T-cell (primary cell): ENCODE measurements at regions not wholly inside any gene's neighbourhood (a gene's known extent, or its start where the extent isn't known, plus 50 kb on each side); places are given as distances from the start of the nearest gene placed in this dataset.

Source experiments
- ATAC-seq, 4 experiments: fragments of 200-7000 bp in 3 of 4; fragments of 150-1000 bp in 1 of 4; cut with Tn5 transposase; replicated peaks in 1 of 4; 1 replicate in 3 of 4; 2 replicates in 1 of 4; pipeline ENCODE4 v1.10.0; 2021; ENCODE audit warnings: moderate library complexity in 3 of 4, mild to moderate bottlenecking in 2 of 4, moderate number of reproducible peaks in 1 of 4
- CTCF ChIA-PET, 2 donors: fragments of 300-600 bp; sonication (Branson Sonifier 250); formaldehyde crosslinking; loops; one replicate each; lab custom pipeline; 2022; ENCODE audit warnings: antibody characterized with exemption in 2 of 2; lab: Charles Lee
- POLR2A ChIA-PET, 2 donors: fragments of 300-600 bp; sonication (Branson Sonifier 250); formaldehyde crosslinking; loops; one replicate each; lab custom pipeline; 2022; ENCODE audit warnings: antibody characterized with exemption in 2 of 2; lab: Charles Lee
- DNase-seq, 35 experiments: peaks; one replicate each; pipeline versions ENCODE4 v3.0.0 to v3.0.0-alpha.2; 2013 to 2023
- H3K27ac ChIP-seq: one replicate; pipeline ENCODE4 v1.5.1; 2013; ENCODE audit warnings: low read length
- H3K27me3 ChIP-seq, 2 experiments: replicated peaks in 1 of 2; 1 replicate in 1 of 2; 2 replicates in 1 of 2; pipeline versions ENCODE4 v1.6.1 to v1.7.0; 2013; ENCODE audit warnings: low read length in 1 of 2, mixed read lengths in 1 of 2; ENCODE audit not compliant: control insufficient read depth in 2 of 2, insufficient read depth in 2 of 2; ENCODE audit errors: extremely low read depth in 1 of 2
- H3K36me3 ChIP-seq, 2 donors: 1 replicate in 1 of 2; 2 replicates in 1 of 2; pipeline versions ENCODE4 v1.6.1 to v1.7.0; 2013; ENCODE audit warnings: low read length in 1 of 2; ENCODE audit not compliant: control insufficient read depth in 2 of 2, insufficient read depth in 1 of 2; ENCODE audit errors: extremely low read depth in 1 of 2
- H3K4me1 ChIP-seq, 2 experiments: 1 replicate in 1 of 2; 2 replicates in 1 of 2; pipeline versions ENCODE4 v1.6.1 to v1.7.0; 2013; ENCODE audit warnings: low read length in 2 of 2, mixed read lengths in 1 of 2; ENCODE audit not compliant: insufficient read depth in 2 of 2, control insufficient read depth in 1 of 2; ENCODE audit errors: extremely low read depth in 1 of 2
- H3K4me3 ChIP-seq, 2 donors: 1 replicate in 1 of 2; 2 replicates in 1 of 2; pipeline versions ENCODE4 v1.5.1 to v1.7.0; 2013; ENCODE audit warnings: mild to moderate bottlenecking in 2 of 2, low read length in 1 of 2, moderate library complexity in 1 of 2; ENCODE audit not compliant: control insufficient read depth in 1 of 2; ENCODE audit errors: extremely low read depth in 1 of 2
- H3K9me3 ChIP-seq: 2 replicates; pipeline ENCODE4 v1.7.0; 2013
- H3K27ac Mint-ChIP-seq, 2 donors: one replicate each; pipeline ENCODE4 v1.8.0; 2020 to 2021; ENCODE audit warnings: mild to moderate bottlenecking in 2 of 2, mixed read lengths in 2 of 2
- H3K27me3 Mint-ChIP-seq, 2 donors: one replicate each; pipeline ENCODE4 v1.8.0; 2021 to 2022; ENCODE audit warnings: mixed read lengths in 2 of 2
- H3K36me3 Mint-ChIP-seq: one replicate; pipeline ENCODE4 v1.8.0; 2021; ENCODE audit warnings: mixed read lengths
- H3K4me1 Mint-ChIP-seq, 3 donors: one replicate each; pipeline ENCODE4 v1.8.0; 2020 to 2022; ENCODE audit warnings: mixed read lengths in 3 of 3, mild to moderate bottlenecking in 1 of 3
- H3K4me3 Mint-ChIP-seq, 3 donors: one replicate each; pipeline ENCODE4 v1.8.0; 2020 to 2022; ENCODE audit warnings: mild to moderate bottlenecking in 3 of 3, mixed read lengths in 3 of 3, moderate library complexity in 3 of 3
- H3K9me3 Mint-ChIP-seq, 3 donors: one replicate each; pipeline ENCODE4 v1.8.0; 2020 to 2022; ENCODE audit warnings: mixed read lengths in 3 of 3
- WGBS: methylation state at CpG from one replicate; pipeline ENCODE4 v1.1.5; 2013; ENCODE audit warnings: missing lambda C conversion rate; ENCODE audit not compliant: insufficient coverage; 5-methylcytosine and 5-hydroxymethylcytosine counted together

DNA sequence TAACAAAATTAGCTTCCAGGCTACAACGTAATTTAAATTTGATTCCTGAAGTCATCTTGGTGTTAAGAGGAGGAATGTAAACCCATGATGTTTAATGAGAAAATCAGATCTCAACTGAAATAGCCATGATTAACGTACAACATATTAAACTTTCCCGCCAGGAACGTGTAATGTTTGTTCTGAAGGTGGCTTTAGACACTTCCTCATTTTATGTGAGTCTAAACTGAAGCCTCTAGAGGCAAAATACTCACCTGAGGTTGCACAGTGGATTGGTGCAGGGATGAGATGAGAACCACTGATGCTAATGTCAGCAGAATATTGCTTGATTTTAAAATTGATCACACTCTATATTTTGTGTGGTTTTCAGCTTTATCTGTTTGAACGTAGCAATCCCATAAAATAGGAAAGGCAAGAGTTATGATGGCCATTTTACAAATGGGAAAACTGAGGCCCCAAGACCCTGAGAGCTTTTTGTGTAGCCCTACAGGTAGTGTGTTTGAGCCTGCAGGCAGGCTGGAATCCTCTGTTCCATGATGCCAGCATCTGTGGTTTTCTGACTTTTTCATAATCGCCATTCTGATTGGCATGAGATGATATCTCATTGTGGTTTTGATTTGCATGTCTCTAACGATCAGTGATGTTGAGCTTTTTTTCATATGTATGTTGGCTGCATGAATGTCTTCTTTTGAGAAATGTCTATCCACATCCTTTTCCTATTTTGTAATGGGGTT, 243.7 kb upstream of the BMPER start:
- DNase-seq (no peak), ATAC-seq (no peak)
- 21% methylated on average over 3 of the region's 7 CpGs for WGBS
- ChIA-PET CTCF (no interaction called here), POLR2A (no interaction called here)
- Mint-ChIP-seq H3K36me3 (peaks cover 26% of the 10 kb centered on the region), H3K4me3 (no peak overlapping the region), H3K27ac (no peak overlapping the region), H3K27me3 (no peaks in the 10 kb centered on the region), H3K4me1 (peaks cover 5 to 8% (median 7%) of the 10 kb centered on the region in 3 donors), H3K9me3 (no peaks in the 10 kb centered on the region)
- H3K27me3 ChIP-seq, result no peaks in the 10 kb centered on the region
- no peaks in the 10 kb centered on the region for H3K36me3 ChIP-seq
- H3K4me1 ChIP-seq, result no peaks in the 10 kb centered on the region
- H3K4me3 ChIP-seq, result no peak overlapping the region
- H3K27ac ChIP-seq, result no peak overlapping the region
- no peaks in the 10 kb centered on the region for H3K9me3 ChIP-seq

DNA sequence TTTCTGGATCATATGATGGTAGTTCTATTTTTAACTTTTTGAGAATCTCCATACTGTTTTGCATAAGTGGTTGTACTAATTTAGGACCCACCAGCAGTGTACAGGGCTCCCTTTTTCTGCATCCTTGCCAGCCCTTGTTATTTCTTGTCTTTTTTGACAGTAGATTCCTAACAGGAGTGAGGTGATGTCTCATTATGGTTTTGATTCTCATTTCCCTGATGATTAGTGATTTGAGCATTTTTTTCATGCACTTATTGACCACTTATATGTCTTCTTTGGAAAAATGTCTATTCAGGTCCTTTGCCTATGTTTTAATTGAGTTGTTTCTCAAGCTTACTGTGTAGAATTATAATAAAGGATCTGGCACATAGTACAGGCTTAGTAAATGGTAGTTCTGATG, 238.8 kb upstream of the BMPER start:
- H3K4me3 Mint-ChIP-seq, result no peak overlapping the region
- peaks cover 0 to 6% (median 5%) of the 10 kb centered on the region in 3 donors for H3K4me1 Mint-ChIP-seq
- POLR2A ChIA-PET, result no interaction called here
- no peaks in the 10 kb centered on the region for H3K9me3 ChIP-seq
- H3K36me3 Mint-ChIP-seq, result peaks cover 22% of the 10 kb centered on the region
- H3K27me3 Mint-ChIP-seq, result no peaks in the 10 kb centered on the region
- no peak overlapping the region for H3K4me3 ChIP-seq
- no peaks in the 10 kb centered on the region for H3K36me3 ChIP-seq
- H3K9me3 Mint-ChIP-seq, result peaks cover 0 to 4% (median 0%) of the 10 kb centered on the region in 3 donors
- no peaks in the 10 kb centered on the region for H3K27me3 ChIP-seq
- no peak overlapping the region for H3K27ac ChIP-seq
- ATAC-seq (no peak), DNase-seq (no peak)
- no peaks in the 10 kb centered on the region for H3K4me1 ChIP-seq
- CTCF ChIA-PET, result no interaction called here
- no peak overlapping the region for H3K27ac Mint-ChIP-seq

DNA sequence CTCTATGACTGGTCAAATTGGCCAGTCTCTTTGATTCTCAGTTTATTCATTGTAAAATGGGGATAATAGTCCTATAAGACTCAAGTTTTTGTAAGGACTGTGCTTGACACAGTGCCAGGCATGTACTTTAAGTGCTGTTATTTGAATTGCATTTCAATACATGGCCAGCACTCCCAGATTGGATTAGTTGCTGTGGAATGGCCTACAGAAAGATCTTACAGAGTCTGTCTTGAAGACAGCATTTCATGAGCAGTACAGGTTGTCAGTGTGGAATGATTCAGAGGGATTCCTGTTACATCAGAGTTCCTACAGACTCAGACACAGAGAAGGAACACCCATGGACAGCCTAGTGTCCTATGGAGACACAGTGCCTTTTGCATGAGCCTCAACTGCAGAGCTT, 238.1 kb upstream of the BMPER start:
- Mint-ChIP-seq H3K4me1 (peaks cover 0 to 2% (median 0%) of the 10 kb centered on the region in 3 donors), H3K27ac (no peak overlapping the region), H3K4me3 (no peak overlapping the region), H3K27me3 (no peaks in the 10 kb centered on the region), H3K9me3 (peaks cover 0 to 4% (median 0%) of the 10 kb centered on the region in 3 donors), H3K36me3 (peaks cover 22% of the 10 kb centered on the region)
- Histone ChIP-seq H3K4me1 (no peaks in the 10 kb centered on the region), H3K27me3 (no peaks in the 10 kb centered on the region), H3K36me3 (no peaks in the 10 kb centered on the region), H3K9me3 (no peaks in the 10 kb centered on the region), H3K4me3 (no peak overlapping the region), H3K27ac (no peak overlapping the region)
- POLR2A ChIA-PET, result no interaction called here
- ATAC-seq (no peak), DNase-seq (no peak)
- CTCF ChIA-PET, result no interaction called here

DNA sequence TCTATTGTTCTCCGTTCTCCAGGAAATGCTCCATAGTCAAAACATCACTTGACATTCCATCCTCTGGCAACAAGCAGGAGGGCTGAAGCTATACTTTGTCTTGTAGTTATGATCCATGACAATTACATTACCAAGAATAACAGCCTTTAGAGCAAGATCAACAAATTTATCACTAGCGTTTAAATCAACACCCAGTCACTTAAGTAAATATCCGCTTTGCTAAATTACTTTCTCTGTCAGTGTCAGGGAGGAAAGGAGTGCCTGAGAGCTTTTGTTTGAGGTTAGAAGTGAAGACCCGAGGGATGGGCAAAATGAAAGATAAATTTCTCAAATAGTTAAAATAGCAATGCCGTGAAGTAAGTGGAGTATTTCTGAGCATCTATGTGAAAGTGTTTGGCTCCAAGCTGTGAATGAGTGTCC, 236.1 kb upstream of the BMPER start:
- ATAC-seq (no peak), DNase-seq (no peak)
- Histone ChIP-seq H3K9me3 (no peaks in the 10 kb centered on the region), H3K4me1 (no peaks in the 10 kb centered on the region), H3K27ac (no peak overlapping the region), H3K36me3 (no peaks in the 10 kb centered on the region), H3K27me3 (no peaks in the 10 kb centered on the region), H3K4me3 (no peak overlapping the region)
- CTCF ChIA-PET, result no interaction called here
- no peak overlapping the region for H3K4me3 Mint-ChIP-seq
- H3K9me3 Mint-ChIP-seq, result peaks cover 0 to 4% (median 0%) of the 10 kb centered on the region in 3 donors
- H3K27me3 Mint-ChIP-seq, result no peaks in the 10 kb centered on the region
- 100% methylated on average over 1 of the region's 5 CpGs for WGBS
- peaks cover 19% of the 10 kb centered on the region for H3K36me3 Mint-ChIP-seq
- no peak overlapping the region for H3K27ac Mint-ChIP-seq
- H3K4me1 Mint-ChIP-seq, result no peaks in the 10 kb centered on the region
- POLR2A ChIA-PET, result no interaction called here

DNA sequence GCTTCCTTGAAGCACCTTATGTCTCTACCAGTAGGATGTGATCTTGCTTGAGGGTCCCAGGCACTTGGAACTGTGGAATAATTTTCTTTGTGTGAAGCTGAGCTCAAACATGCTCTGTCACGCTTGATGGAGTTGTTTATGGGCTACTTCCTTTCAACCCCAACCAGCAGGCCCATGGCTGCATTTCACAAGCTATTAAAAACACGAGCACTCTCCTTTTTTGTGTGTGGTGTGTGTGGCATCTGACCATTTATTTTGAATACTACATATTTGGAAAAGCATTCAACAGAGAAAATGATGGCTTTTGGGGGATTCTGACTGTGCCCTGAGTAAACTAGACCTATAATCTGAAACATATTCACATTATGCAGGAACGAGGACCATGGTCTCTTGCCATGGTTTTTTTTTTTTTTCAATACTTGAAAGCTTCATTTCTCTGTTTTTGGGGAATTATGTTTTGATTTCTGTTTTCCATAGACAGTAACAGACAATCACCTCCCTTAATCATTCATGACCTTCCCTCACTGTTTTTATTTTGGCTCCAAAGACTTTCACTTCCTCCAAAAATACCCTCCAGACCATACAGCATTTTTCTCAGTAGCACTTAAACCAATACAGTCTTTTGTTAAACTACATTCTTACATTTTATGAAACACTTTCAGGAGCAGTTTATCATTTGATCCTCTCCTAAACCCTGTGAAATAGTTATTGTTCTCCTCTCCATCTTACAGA, 233.6 kb upstream of the BMPER start:
- H3K36me3 Mint-ChIP-seq, result peaks cover 18% of the 10 kb centered on the region
- CTCF ChIA-PET, result no interaction called here
- no peaks in the 10 kb centered on the region for H3K27me3 Mint-ChIP-seq
- no peaks in the 10 kb centered on the region for H3K4me1 ChIP-seq
- DNase-seq, result no peak
- no peaks in the 10 kb centered on the region for H3K9me3 ChIP-seq
- H3K4me3 Mint-ChIP-seq, result no peak overlapping the region
- no CpG with 5 or more reads among the region's 3 CpGs for WGBS
- H3K4me1 Mint-ChIP-seq, result no peaks in the 10 kb centered on the region
- H3K27ac Mint-ChIP-seq, result no peak overlapping the region
- H3K36me3 ChIP-seq, result no peaks in the 10 kb centered on the region
- H3K27me3 ChIP-seq, result no peaks in the 10 kb centered on the region
- H3K27ac ChIP-seq, result no peak overlapping the region
- ATAC-seq, result no peak
- peaks cover 0 to 4% (median 0%) of the 10 kb centered on the region in 3 donors for H3K9me3 Mint-ChIP-seq
- H3K4me3 ChIP-seq, result no peak overlapping the region
- POLR2A ChIA-PET, result no interaction called here

DNA sequence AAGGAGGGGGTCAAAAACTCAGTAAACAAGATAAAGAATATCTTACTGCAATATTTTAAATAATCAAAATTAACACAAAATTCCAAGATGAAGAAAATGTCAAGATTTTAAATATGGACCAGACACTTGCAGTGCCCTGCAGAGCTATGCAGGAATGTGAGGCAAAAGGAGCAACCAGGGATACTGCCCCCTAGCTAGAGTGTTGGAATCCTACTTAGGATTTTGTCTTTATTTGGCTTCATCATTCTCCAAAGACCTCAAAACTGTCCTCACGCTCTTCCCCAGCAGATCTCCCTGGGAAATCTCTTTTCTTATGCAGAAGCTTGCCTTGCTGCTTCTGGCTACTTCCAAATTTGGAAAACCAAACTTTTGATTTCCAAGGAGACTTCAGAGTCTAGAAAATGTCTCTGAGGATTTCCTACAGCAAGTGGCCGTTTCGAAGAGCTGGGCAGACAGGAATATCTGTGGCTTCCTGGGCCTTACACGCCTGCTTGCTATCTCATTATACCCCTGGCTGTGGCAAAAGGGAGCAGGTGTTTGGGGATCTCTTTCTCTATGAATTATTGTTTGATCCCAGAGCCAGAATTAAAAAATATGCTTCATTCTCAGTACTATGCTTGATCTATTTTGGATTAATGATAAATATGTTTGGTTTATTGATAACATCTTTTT, 232.2 kb upstream of the BMPER start:
- Mint-ChIP-seq H3K27me3 (no peaks in the 10 kb centered on the region), H3K27ac (no peak overlapping the region), H3K4me1 (no peaks in the 10 kb centered on the region), H3K36me3 (peaks cover 18% of the 10 kb centered on the region), H3K9me3 (peaks cover 0 to 4% (median 2%) of the 10 kb centered on the region in 3 donors), H3K4me3 (no peak overlapping the region)
- Histone ChIP-seq H3K9me3 (no peaks in the 10 kb centered on the region), H3K4me3 (no peak overlapping the region), H3K36me3 (no peaks in the 10 kb centered on the region), H3K27me3 (no peaks in the 10 kb centered on the region), H3K27ac (no peak overlapping the region), H3K4me1 (no peaks in the 10 kb centered on the region)
- DNase-seq (no peak), ATAC-seq (no peak)
- ChIA-PET POLR2A (no interaction called here), CTCF (no interaction called here)
- WGBS, result no CpG with 5 or more reads among the region's 4 CpGs
